ENCODE measurements at regions not wholly inside any gene's neighbourhood (a gene's known extent, or its start where the extent isn't known, plus 50 kb on each side); places are given as distances from the start of the nearest gene placed in this dataset.
"Not testable (repeated sequence)": the region's sequence is repeated elsewhere in the genome, so short reads cannot be mapped to it uniquely, and the experiment has no call there.

GRCh38 chr5:159456722-159457465 is 126.6 kb upstream of the IL12B start:
- DNase-seq: no peak

- no peak for DNase-seq
Observed at GRCh38 chr5:159458217-159458711, 128.0 kb upstream of the IL12B start.

- DNase-seq: no peak
Observed at GRCh38 chr5:159459132-159459627, 128.9 kb upstream of the IL12B start.

GRCh38 chr5:159459951-159460538 is 129.8 kb upstream of the IL12B start:
- DNase-seq: no peak

- DNase-seq: no peak
Observed at GRCh38 chr5:159463590-159464321, 133.5 kb upstream of the IL12B start.

- DNase-seq: no peak
Observed at GRCh38 chr5:159465604-159466003, 135.3 kb upstream of the IL12B start.

- DNase-seq: no peak
Observed at GRCh38 chr5:159467666-159468065, 137.4 kb upstream of the IL12B start.

GRCh38 chr5:159469496-159470372 is 139.4 kb upstream of the IL12B start:
- DNase-seq: no peak

- DNase-seq: no peak
Observed at GRCh38 chr5:159471904-159472303, 141.6 kb upstream of the IL12B start.

GRCh38 chr5:159475026-159475425 is 144.7 kb upstream of the IL12B start:
- no peak for DNase-seq

GRCh38 chr5:159478950-159479349 is 148.7 kb upstream of the IL12B start:
- DNase-seq: no peak

- DNase-seq: no peak
Observed at GRCh38 chr5:159480849-159481248, 150.6 kb upstream of the IL12B start.

GRCh38 chr5:159481751-159482150 is 151.5 kb upstream of the IL12B start:
- DNase-seq: no peak

GRCh38 chr5:159486836-159487235 is 156.5 kb upstream of the IL12B start:
- DNase-seq: no peak

GRCh38 chr5:159488516-159488915 is 158.2 kb upstream of the IL12B start:
- no peak for DNase-seq

GRCh38 chr5:159489779-159490178 is 159.5 kb upstream of the IL12B start:
- DNase-seq: no peak

GRCh38 chr5:159490507-159490906 is 160.2 kb upstream of the IL12B start:
- no peak for DNase-seq

- no peak for DNase-seq
Observed at GRCh38 chr5:159493696-159494095, 163.4 kb upstream of the IL12B start.

GRCh38 chr5:159496773-159497172 is 166.5 kb upstream of the IL12B start:
- DNase-seq: no peak

GRCh38 chr5:159497221-159497620 is 166.9 kb upstream of the IL12B start:
- DNase-seq: no peak

GRCh38 chr5:159498630-159499029 is 168.3 kb upstream of the IL12B start:
- DNase-seq: no peak

- DNase-seq: not testable (repeated sequence)
Observed at GRCh38 chr5:159502116-159502515, 171.8 kb upstream of the IL12B start.

- no peak for DNase-seq
Observed at GRCh38 chr5:159503236-159503635, 172.9 kb upstream of the IL12B start.

All from bone marrow (tissue), 2 donors.